ENCODE measurements at regions not wholly inside any gene's neighbourhood (a gene's known extent, or its start where the extent isn't known, plus 50 kb on each side); places are given as distances from the start of the nearest gene placed in this dataset.

DNA sequence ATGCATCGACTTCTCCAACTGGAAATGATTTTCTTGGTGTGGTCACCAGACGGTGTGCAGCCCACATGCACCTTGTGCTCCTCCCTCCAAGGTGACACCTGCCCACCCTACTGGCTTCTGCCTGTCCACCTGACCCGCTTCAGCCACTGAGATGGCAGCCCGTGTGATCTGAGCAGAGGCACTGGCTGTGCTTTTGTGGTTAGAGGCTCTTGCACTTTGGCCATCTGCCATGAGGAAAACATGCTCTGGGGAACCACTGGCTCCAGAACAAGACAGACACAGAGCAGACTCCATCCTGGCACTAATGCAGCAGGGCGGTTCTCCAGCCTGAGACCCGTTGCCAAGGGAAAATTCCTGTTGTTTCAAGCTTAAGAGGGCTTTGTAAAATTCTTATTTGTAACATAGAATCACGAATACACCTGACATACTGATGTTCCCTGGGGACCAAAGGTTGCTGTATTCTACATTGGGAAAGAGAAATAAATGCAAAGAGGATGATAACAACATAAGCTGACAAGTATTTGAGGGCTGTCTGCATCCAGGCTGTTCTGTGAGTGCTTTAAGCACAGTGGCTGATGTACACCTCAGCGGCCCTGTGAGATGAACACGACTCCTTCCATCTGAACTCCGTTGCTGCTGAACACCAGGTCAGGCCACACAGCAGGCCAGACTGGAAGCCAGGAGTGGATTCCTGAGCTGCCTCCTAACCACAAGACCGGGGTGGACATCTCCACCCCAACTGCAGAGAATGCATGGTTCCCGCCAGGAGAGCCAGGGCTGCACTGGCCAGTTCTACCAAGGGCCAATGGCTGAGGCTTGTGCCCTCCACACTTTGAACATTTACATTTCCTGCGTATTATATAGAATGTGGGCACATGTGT lies 820.4 kb downstream of the GALR1 start:
- no peak overlapping the region for H3K27ac ChIP-seq
- H3K4me3 ChIP-seq, result no peak overlapping the region
- TF ChIP-seq POLR2A (IDR thresholded peaks at IDR 0.05), result no peak
- TF ChIP-seq, protein P1, sequence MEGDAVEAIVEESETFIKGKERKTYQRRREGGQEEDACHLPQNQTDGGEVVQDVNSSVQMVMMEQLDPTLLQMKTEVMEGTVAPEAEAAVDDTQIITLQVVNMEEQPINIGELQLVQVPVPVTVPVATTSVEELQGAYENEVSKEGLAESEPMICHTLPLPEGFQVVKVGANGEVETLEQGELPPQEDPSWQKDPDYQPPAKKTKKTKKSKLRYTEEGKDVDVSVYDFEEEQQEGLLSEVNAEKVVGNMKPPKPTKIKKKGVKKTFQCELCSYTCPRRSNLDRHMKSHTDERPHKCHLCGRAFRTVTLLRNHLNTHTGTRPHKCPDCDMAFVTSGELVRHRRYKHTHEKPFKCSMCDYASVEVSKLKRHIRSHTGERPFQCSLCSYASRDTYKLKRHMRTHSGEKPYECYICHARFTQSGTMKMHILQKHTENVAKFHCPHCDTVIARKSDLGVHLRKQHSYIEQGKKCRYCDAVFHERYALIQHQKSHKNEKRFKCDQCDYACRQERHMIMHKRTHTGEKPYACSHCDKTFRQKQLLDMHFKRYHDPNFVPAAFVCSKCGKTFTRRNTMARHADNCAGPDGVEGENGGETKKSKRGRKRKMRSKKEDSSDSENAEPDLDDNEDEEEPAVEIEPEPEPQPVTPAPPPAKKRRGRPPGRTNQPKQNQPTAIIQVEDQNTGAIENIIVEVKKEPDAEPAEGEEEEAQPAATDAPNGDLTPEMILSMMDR (IDR thresholded peaks at IDR 0.05), result no peak
- no peaks in the 10 kb centered on the region for H3K36me3 ChIP-seq
- H3K27me3 ChIP-seq, result no peaks in the 10 kb centered on the region
- no peaks in the 10 kb centered on the region for H3K4me1 ChIP-seq
- no peaks in the 10 kb centered on the region for H3K9me3 ChIP-seq
- no peak for DNase-seq

DNA sequence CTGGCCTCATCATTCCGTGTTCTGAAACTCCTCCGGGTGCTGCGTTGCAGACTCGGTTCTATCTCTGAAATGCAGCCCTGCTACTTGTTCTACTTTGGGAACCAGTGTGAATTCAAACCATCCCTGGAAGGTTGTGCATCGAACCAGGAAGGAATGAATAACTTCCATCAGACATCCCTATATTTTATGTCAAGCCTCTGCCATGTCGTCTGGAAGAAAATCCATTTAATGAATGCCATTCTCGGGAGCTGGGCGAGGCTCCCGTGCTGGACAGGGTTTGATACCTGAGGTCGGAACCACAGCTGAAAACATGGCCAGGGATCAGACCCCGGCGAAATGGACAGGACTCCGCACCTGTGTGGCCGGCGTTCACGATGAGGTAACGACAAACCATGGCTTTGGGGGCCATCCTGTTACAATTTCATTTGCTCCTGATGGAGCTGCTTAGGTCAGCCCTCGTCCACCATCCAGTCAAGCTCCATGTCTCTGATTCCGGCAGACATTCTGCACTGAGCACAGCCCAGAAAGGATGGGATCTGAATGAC lies 821.6 kb downstream of the GALR1 start:
- H3K36me3 ChIP-seq, result no peaks in the 10 kb centered on the region
- H3K27ac ChIP-seq, result no peak overlapping the region
- no peaks in the 10 kb centered on the region for H3K9me3 ChIP-seq
- no peak for DNase-seq
- TF ChIP-seq, protein P1 (IDR thresholded peaks at IDR 0.05), result no peak
- no peak for TF ChIP-seq POLR2A (IDR thresholded peaks at IDR 0.05)
- no peak overlapping the region for H3K4me3 ChIP-seq
- H3K27me3 ChIP-seq, result no peaks in the 10 kb centered on the region
- H3K4me1 ChIP-seq, result no peaks in the 10 kb centered on the region

DNA sequence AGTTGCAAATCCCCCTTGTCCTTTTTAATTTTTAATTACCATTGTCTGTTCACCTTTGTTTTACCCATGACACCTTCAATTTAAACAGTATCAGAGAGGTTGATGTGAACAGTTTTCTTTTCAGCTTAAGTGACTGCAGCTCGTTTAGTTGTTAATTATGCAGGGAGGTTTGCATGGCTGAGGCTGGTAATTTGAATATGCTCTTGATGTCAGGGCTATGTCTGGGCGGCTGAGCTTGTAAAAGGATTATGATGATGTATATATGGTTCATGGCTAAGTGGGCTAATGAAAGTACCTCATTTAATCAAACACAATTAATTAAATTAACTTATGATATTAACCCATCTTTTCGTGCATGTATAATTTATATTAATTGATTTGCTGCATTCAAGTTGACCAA lies 822.1 kb downstream of the GALR1 start:
- TF ChIP-seq, protein P1 (IDR thresholded peaks at IDR 0.05), result no peak
- TF ChIP-seq POLR2A (IDR thresholded peaks at IDR 0.05), result no peak
- no peak overlapping the region for H3K27ac ChIP-seq
- DNase-seq, result no peak

DNA sequence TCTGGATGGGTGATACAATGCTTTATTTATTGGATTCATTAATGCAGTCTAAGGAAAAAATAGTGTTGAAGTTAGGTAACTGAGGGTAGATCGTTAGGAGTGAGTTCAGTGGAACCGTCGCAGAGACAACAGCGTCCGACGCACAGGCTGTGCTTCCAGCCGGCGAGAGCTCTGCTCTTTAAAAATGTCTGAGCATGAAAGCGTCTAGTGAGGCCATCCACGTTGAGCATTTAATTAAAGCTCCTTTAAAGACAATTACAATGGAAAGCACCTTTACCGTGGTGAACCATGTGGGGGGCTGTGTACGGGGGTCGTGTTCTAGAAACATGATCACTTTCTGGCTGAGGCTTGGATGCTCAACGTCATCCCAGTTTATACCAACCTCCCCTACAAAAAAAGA lies 822.7 kb downstream of the GALR1 start:
- Histone ChIP-seq H3K4me3 (no peak overlapping the region), H3K4me1 (no peaks in the 10 kb centered on the region), H3K36me3 (no peaks in the 10 kb centered on the region), H3K27me3 (no peaks in the 10 kb centered on the region), H3K27ac (no peak overlapping the region), H3K9me3 (no peaks in the 10 kb centered on the region)
- TF ChIP-seq, protein P1 (IDR thresholded peaks at IDR 0.05), result no peak
- no peak for TF ChIP-seq POLR2A (IDR thresholded peaks at IDR 0.05)
- no peak for DNase-seq

More for the DNA sequence above, 822.1 kb downstream of the GALR1 start:
- H3K4me1 ChIP-seq, result no peaks in the 10 kb centered on the region
- no peaks in the 10 kb centered on the region for H3K9me3 ChIP-seq
- no peaks in the 10 kb centered on the region for H3K36me3 ChIP-seq
- H3K4me3 ChIP-seq, result no peak overlapping the region
- H3K27me3 ChIP-seq, result no peaks in the 10 kb centered on the region

DNA sequence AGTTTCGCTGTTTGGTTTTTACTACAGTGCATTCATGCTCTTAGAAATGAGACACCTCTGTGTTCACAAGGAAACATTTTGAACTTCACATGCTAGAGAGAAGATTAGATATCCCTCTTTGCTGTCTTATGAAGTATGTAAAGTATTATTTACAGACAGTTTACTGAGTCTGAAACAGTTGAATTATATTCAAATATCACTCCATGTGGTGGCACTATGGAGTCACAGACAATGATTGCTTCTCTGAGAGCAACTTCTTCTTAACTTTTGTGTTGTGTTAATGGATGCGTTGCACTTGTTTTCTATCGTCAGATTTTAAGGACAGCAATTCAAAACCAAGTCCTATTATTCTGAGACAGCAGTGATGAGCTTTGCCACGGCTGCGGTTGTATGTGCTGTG lies 823.6 kb downstream of the GALR1 start:
- no peak for TF ChIP-seq POLR2A (IDR thresholded peaks at IDR 0.05)
- TF ChIP-seq, protein P1 (IDR thresholded peaks at IDR 0.05), result no peak
- H3K27ac ChIP-seq, result no peak overlapping the region
- no peaks in the 10 kb centered on the region for H3K27me3 ChIP-seq
- H3K4me3 ChIP-seq, result no peak overlapping the region
- H3K36me3 ChIP-seq, result no peaks in the 10 kb centered on the region
- no peak for DNase-seq
- no peaks in the 10 kb centered on the region for H3K9me3 ChIP-seq
- H3K4me1 ChIP-seq, result no peaks in the 10 kb centered on the region
